Caco-2 (cell line): ENCODE measurements at regions not wholly inside any gene's neighbourhood (a gene's known extent, or its start where the extent isn't known, plus 50 kb on each side); places are given as distances from the start of the nearest gene placed in this dataset.
A peak's percentile ranks its signal among the peaks of the same experiment; 100 is the strongest.

Source experiments
- BruUV-seq: library from RNA; stranded (reverse); fragments of 400-500 nt; replicated peaks from 2 replicates; lab custom pipeline; 2021; lab: Mats Ljungman, UMichigan
- CTCF ChIA-PET: fragments of 300-600 bp; sonication (Branson Sonifier 250); formaldehyde crosslinking; loops from one replicate; lab custom pipeline; 2022; ENCODE audit warnings: antibody characterized with exemption; lab: Charles Lee
- POLR2A ChIA-PET: fragments of 300-600 bp; sonication (Branson Sonifier 250); formaldehyde crosslinking; loops from one replicate; lab custom pipeline; 2022; ENCODE audit warnings: antibody characterized with exemption; lab: Charles Lee
- DNase-seq, 2 experiments: peaks; one replicate each; pipeline versions ENCODE4 v3.0.0 to v3.0.0-alpha.2; 2020 to 2022
- H3K27me3 ChIP-seq: replicated peaks from 2 replicates; pipeline ENCODE4 v1.6.0; 2011; ENCODE audit warnings: low read length; ENCODE audit not compliant: control insufficient read depth, insufficient read depth
- H3K36me3 ChIP-seq: 2 replicates; pipeline ENCODE4 v1.5.1; 2011; ENCODE audit warnings: low read length; ENCODE audit not compliant: control insufficient read depth, insufficient read depth
- H3K4me1 ChIP-seq: fragments of 250-450 bp; sonication (Bioruptor Pico); 2 replicates; pipeline ENCODE4 v1.5.1; 2020; ENCODE audit warnings: mild to moderate bottlenecking
- H3K4me3 ChIP-seq: 2 replicates; pipeline ENCODE4 v1.5.1; 2011; ENCODE audit warnings: low read depth, mild to moderate bottlenecking, control low read depth, low read length
- H3K9me3 ChIP-seq: fragments of 250-450 bp; sonication (Bioruptor Pico); 2 replicates; pipeline ENCODE4 v1.5.1; 2020; ENCODE audit warnings: mild to moderate bottlenecking, moderate library complexity
- H3K27ac Mint-ChIP-seq: one replicate; pipeline ENCODE4 v1.8.0; 2022; ENCODE audit warnings: mixed read lengths; ENCODE audit not compliant: unreplicated experiment
- H3K27me3 Mint-ChIP-seq: one replicate; pipeline ENCODE4 v1.8.0; 2022; ENCODE audit warnings: mixed read lengths; ENCODE audit not compliant: insufficient read depth, unreplicated experiment
- H3K36me3 Mint-ChIP-seq: one replicate; pipeline ENCODE4 v1.8.0; 2022; ENCODE audit warnings: mild to moderate bottlenecking, mixed read lengths; ENCODE audit not compliant: insufficient read depth, unreplicated experiment
- H3K4me1 Mint-ChIP-seq: one replicate; pipeline ENCODE4 v1.8.0; 2022; ENCODE audit warnings: low read depth, mixed read lengths; ENCODE audit not compliant: unreplicated experiment
- H3K4me3 Mint-ChIP-seq: one replicate; pipeline ENCODE4 v1.8.0; 2022; ENCODE audit warnings: mild to moderate bottlenecking, moderate library complexity, mixed read lengths; ENCODE audit not compliant: unreplicated experiment
- H3K9me3 Mint-ChIP-seq: one replicate; pipeline ENCODE4 v1.8.0; 2022; ENCODE audit warnings: mixed read lengths; ENCODE audit not compliant: unreplicated experiment
- intact Hi-C: fragments of 100-400 bp; cut with micrococcal nuclease; formaldehyde crosslinking; loops from one replicate; pipeline ENCODE4 v1.10.0; 2022; ENCODE audit not compliant: unreplicated experiment
- TF ChIP-seq, protein P1 (sequence below), 2 experiments: fragments of 200-600 bp in 1 of 2; IDR thresholded peaks; 1 replicate in 1 of 2; 2 replicates in 1 of 2; pipeline versions ENCODE4 v1.5.1 to v1.8.0; 2011 to 2022; ENCODE audit warnings: antibody characterized with exemption in 1 of 2, control low read depth in 1 of 2, inconsistent platforms in 1 of 2, low read depth in 1 of 2, low read length in 1 of 2, mild to moderate bottlenecking in 1 of 2, moderate library complexity in 1 of 2; ENCODE audit not compliant: insufficient read depth in 1 of 2, severe bottlenecking in 1 of 2, unreplicated experiment in 1 of 2

DNA sequence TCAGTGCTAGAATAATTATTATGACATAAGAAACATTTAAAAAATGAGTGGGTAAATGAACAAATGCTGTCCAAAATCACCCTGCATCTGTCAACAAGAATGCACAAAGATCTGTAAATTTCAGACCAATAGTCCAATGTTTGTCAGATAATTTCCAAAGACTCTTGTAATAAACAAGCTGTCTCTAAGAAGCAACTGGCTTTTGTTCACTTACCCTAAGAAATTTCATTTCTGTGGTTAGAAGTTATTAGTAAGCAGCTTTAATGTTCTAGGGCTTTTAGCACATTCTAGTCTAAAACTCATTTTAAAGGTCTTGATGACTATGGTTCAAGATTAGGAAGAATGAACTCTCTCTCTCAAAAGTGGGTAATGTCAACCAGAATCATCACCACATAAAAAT, 560.3 kb upstream of the SMIM31 start:
- no TSS peak for BruUV-seq
- Mint-ChIP-seq H3K27ac (no peak overlapping the region), H3K4me3 (no peak overlapping the region), H3K36me3 (no peaks in the 10 kb centered on the region), H3K4me1 (no peaks in the 10 kb centered on the region), H3K27me3 (no peaks in the 10 kb centered on the region), H3K9me3 (no peaks in the 10 kb centered on the region)
- TF ChIP-seq, protein P1, sequence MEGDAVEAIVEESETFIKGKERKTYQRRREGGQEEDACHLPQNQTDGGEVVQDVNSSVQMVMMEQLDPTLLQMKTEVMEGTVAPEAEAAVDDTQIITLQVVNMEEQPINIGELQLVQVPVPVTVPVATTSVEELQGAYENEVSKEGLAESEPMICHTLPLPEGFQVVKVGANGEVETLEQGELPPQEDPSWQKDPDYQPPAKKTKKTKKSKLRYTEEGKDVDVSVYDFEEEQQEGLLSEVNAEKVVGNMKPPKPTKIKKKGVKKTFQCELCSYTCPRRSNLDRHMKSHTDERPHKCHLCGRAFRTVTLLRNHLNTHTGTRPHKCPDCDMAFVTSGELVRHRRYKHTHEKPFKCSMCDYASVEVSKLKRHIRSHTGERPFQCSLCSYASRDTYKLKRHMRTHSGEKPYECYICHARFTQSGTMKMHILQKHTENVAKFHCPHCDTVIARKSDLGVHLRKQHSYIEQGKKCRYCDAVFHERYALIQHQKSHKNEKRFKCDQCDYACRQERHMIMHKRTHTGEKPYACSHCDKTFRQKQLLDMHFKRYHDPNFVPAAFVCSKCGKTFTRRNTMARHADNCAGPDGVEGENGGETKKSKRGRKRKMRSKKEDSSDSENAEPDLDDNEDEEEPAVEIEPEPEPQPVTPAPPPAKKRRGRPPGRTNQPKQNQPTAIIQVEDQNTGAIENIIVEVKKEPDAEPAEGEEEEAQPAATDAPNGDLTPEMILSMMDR (IDR thresholded peaks at IDR 0.05; ENCODE audit: insufficient read depth in 1 of 2, low read depth in 1 of 2, low read length in 1 of 2, severe bottlenecking in 1 of 2, unreplicated experiment in 1 of 2): no peak
- H3K27me3 ChIP-seq: no peaks in the 10 kb centered on the region
- no peaks in the 10 kb centered on the region for H3K9me3 ChIP-seq
- no peak overlapping the region for H3K4me3 ChIP-seq
- no peaks in the 10 kb centered on the region for H3K36me3 ChIP-seq
- H3K4me1 ChIP-seq: no peaks in the 10 kb centered on the region
- intact Hi-C loops: no loop called here
- no peak for DNase-seq
- CTCF ChIA-PET: no interaction called here
- POLR2A ChIA-PET: no interaction called here

GRCh38 chr4:164197556-164197955, 556.4 kb upstream of the SMIM31 start:
- no peak overlapping the region for H3K4me3 ChIP-seq
- no peaks in the 10 kb centered on the region for H3K36me3 ChIP-seq
- TF ChIP-seq, protein P1 (IDR thresholded peaks at IDR 0.05; ENCODE audit: insufficient read depth in 1 of 2, low read depth in 1 of 2, low read length in 1 of 2, severe bottlenecking in 1 of 2, unreplicated experiment in 1 of 2): no peak
- POLR2A ChIA-PET: no interaction called here
- peaks cover 5% of the 10 kb centered on the region for H3K4me1 Mint-ChIP-seq
- H3K4me3 Mint-ChIP-seq: no peak overlapping the region
- H3K4me1 ChIP-seq: no peaks in the 10 kb centered on the region
- no peaks in the 10 kb centered on the region for H3K27me3 ChIP-seq
- intact Hi-C loops: no loop called here
- no TSS peak for BruUV-seq
- peaks cover 20% of the 10 kb centered on the region for H3K9me3 Mint-ChIP-seq
- DNase-seq: no peak
- H3K36me3 Mint-ChIP-seq: no peaks in the 10 kb centered on the region
- no peaks in the 10 kb centered on the region for H3K27me3 Mint-ChIP-seq
- no peak overlapping the region for H3K27ac Mint-ChIP-seq
- CTCF ChIA-PET: no interaction called here
- H3K9me3 ChIP-seq: no peaks in the 10 kb centered on the region

- DNase-seq: no peak
- H3K9me3 Mint-ChIP-seq: peaks cover 31% of the 10 kb centered on the region
- no TSS peak for BruUV-seq
- peaks cover 12% of the 10 kb centered on the region for H3K4me1 Mint-ChIP-seq
- peaks cover 17% of the 10 kb centered on the region for H3K4me1 ChIP-seq
- ChIA-PET CTCF (interaction anchor here (0.6 kb wide), 1 partner anchor 271 kb away, joined by 3 read pairs; no protein-coding TSS in a partner anchor), POLR2A (no interaction called here)
- H3K27ac Mint-ChIP-seq: peak overlapping the region; percentile 34
- no peaks in the 10 kb centered on the region for H3K9me3 ChIP-seq
- H3K27me3 ChIP-seq: no peaks in the 10 kb centered on the region
- H3K4me3 ChIP-seq: no peak overlapping the region
- H3K4me3 Mint-ChIP-seq: no peak overlapping the region
- no peaks in the 10 kb centered on the region for H3K36me3 Mint-ChIP-seq
- no peaks in the 10 kb centered on the region for H3K27me3 Mint-ChIP-seq
- TF ChIP-seq, protein P1 (IDR thresholded peaks at IDR 0.05; ENCODE audit: insufficient read depth in 1 of 2, low read depth in 1 of 2, low read length in 1 of 2, severe bottlenecking in 1 of 2, unreplicated experiment in 1 of 2): no peak
- intact Hi-C loops: no loop called here
- H3K36me3 ChIP-seq: no peaks in the 10 kb centered on the region
Observed at GRCh38 chr4:164203476-164203875, 550.5 kb upstream of the SMIM31 start.
